ENCODE measurements at regions not wholly inside any gene's neighbourhood (a gene's known extent, or its start where the extent isn't known, plus 50 kb on each side); places are given as distances from the start of the nearest gene placed in this dataset.

- no peak for DNase-seq (ENCODE audit: low read depth)
These were observed 73.8 kb upstream of the SHISAL1 start for GRCh38 chr22:44386386-44387035.

GRCh38 chr22:44385781-44386180 is 73.0 kb upstream of the SHISAL1 start:
- DNase-seq (ENCODE audit: low read depth) = no peak

GRCh38 chr22:44385296-44385610 is 72.5 kb upstream of the SHISAL1 start:
- no peak for DNase-seq (ENCODE audit: low read depth)

- no peak for DNase-seq (ENCODE audit: low read depth)
These were observed 72.0 kb upstream of the SHISAL1 start for GRCh38 chr22:44384563-44385295.

GRCh38 chr22:44383652-44384562 is 71.2 kb upstream of the SHISAL1 start:
- no peak for DNase-seq (ENCODE audit: low read depth)

GRCh38 chr22:44383064-44383575 is 70.4 kb upstream of the SHISAL1 start:
- no peak for DNase-seq (ENCODE audit: low read depth)

- no peak for DNase-seq (ENCODE audit: low read depth)
These were observed 69.6 kb upstream of the SHISAL1 start for GRCh38 chr22:44382116-44383038.

GRCh38 chr22:44381761-44382115 is 69.0 kb upstream of the SHISAL1 start:
- DNase-seq (ENCODE audit: low read depth) = no peak

GRCh38 chr22:44380756-44381486 is 68.2 kb upstream of the SHISAL1 start:
- no peak for DNase-seq (ENCODE audit: low read depth)

- no peak for DNase-seq (ENCODE audit: low read depth)
These were observed 67.3 kb upstream of the SHISAL1 start for GRCh38 chr22:44379817-44380755.

- DNase-seq (ENCODE audit: low read depth) = no peak
These were observed 65.6 kb upstream of the SHISAL1 start for GRCh38 chr22:44378380-44378779.

GRCh38 chr22:44375451-44375850 is 62.7 kb upstream of the SHISAL1 start:
- no peak for DNase-seq (ENCODE audit: low read depth)

GRCh38 chr22:44373234-44373633 is 60.5 kb upstream of the SHISAL1 start:
- no peak for DNase-seq (ENCODE audit: low read depth)

GRCh38 chr22:44372611-44373010 is 59.9 kb upstream of the SHISAL1 start:
- no peak for DNase-seq (ENCODE audit: low read depth)

GRCh38 chr22:44371741-44372525 is 59.2 kb upstream of the SHISAL1 start:
- no peak for DNase-seq (ENCODE audit: low read depth)

- DNase-seq (ENCODE audit: low read depth) = no peak
These were observed 57.4 kb upstream of the SHISAL1 start for GRCh38 chr22:44369916-44370801.

- DNase-seq (ENCODE audit: low read depth) = no peak
These were observed 56.5 kb upstream of the SHISAL1 start for GRCh38 chr22:44369293-44369661.

Data from stromal cell of bone marrow (primary cell).